ENCODE measurements at regions not wholly inside any gene's neighbourhood (a gene's known extent, or its start where the extent isn't known, plus 50 kb on each side); places are given as distances from the start of the nearest gene placed in this dataset.
"Not testable (repeated sequence)": the region's sequence is repeated elsewhere in the genome, so short reads cannot be mapped to it uniquely, and the experiment has no call there.

GRCh38 chr18:14379489-14379888, 163.9 kb downstream of the POTEC start:
- TF ChIP-seq CTCF, POLR2A (IDR thresholded peaks at IDR 0.05): not testable (repeated sequence)

Measured in esophagus squamous epithelium (tissue), 4 donors.